Right lobe of liver (tissue), 6 donors: ENCODE measurements at regions not wholly inside any gene's neighbourhood (a gene's known extent, or its start where the extent isn't known, plus 50 kb on each side); places are given as distances from the start of the nearest gene placed in this dataset.

ENCODE experiments used
- ATAC-seq, 4 donors: fragments of 200-7000 bp; cut with Tn5 transposase; one replicate each; pipeline ENCODE4 v1.9.1; 2020; ENCODE audit warnings: mild to moderate bottlenecking in 4 of 4, moderate library complexity in 4 of 4
- DNase-seq, 3 donors: peaks; one replicate each; pipeline ENCODE4 v3.0.0-alpha.2; 2020
- H3K27ac ChIP-seq, 3 donors: fragments of 200-600 bp; one replicate each; pipeline ENCODE4 v1.8.0; 2022
- H3K27me3 ChIP-seq, 2 donors: fragments of 200-600 bp; one replicate each; pipeline ENCODE4 v1.8.0; 2022
- H3K36me3 ChIP-seq, 4 donors: fragments of 200-600 bp; sonication (generic) in 1 of 4; one replicate each; pipeline versions ENCODE4 v1.5.1 to v1.8.0; 2017 to 2022; ENCODE audit warnings: control low read depth in 1 of 4
- H3K4me1 ChIP-seq, 4 donors: fragments of 200-600 bp; sonication (generic) in 1 of 4; one replicate each; pipeline versions ENCODE4 v1.5.1 to v1.8.0; 2017 to 2022; ENCODE audit warnings: control low read depth in 1 of 4
- H3K4me3 ChIP-seq, 3 donors: fragments of 200-600 bp; one replicate each; pipeline ENCODE4 v1.8.0; 2022
- H3K9me3 ChIP-seq, 4 donors: fragments of 200-600 bp; sonication (generic) in 1 of 4; one replicate each; pipeline versions ENCODE4 v1.5.1 to v1.8.0; 2017 to 2022; ENCODE audit warnings: control low read depth in 1 of 4
- CTCF ChIP-seq, 4 donors: fragments of 200-600 bp in 3 of 4; fragments of 450-650 bp in 1 of 4; IDR thresholded peaks; one replicate each; pipeline versions ENCODE4 v1.5.1 to v1.8.0; 2016 to 2022; ENCODE audit warnings: antibody characterized with exemption in 4 of 4, mild to moderate bottlenecking in 2 of 4
- POLR2A ChIP-seq: fragments of 450-650 bp; IDR thresholded peaks from one replicate; pipeline ENCODE4 v1.6.1; 2017; ENCODE audit warnings: antibody characterized with exemption, mild to moderate bottlenecking
- WGBS: methylation state at CpG from one replicate; pipeline ENCODE4 v1.1.6; 2018; ENCODE audit warnings: low coverage, low lambda C conversion rate; ENCODE audit not compliant: insufficient coverage; ENCODE audit errors: missing lambda C conversion rate; 5-methylcytosine and 5-hydroxymethylcytosine counted together
- intact Hi-C, 2 donors: fragments of 100-400 bp; cut with DNase I; formaldehyde crosslinking; loops; one replicate each; pipeline versions ENCODE4 v1.11.2 to v1.14.1; 2022
- donor health status: DM: no; HTN: yes; CAD: no.
- donor health status: DM: no; HTN: no; CAD: no.
- donor health status: DM: no; HTN: no; CAD: no.
- donor health status: DM: no; HTN: yes; CAD: no.
- donor health status: DM: no; HTN: yes; CAD: no.

- Histone ChIP-seq H3K27ac (no peak overlapping the region), H3K9me3 (no peaks in the 10 kb centered on the region), H3K36me3 (no peaks in the 10 kb centered on the region), H3K4me3 (no peak overlapping the region), H3K27me3 (no peaks in the 10 kb centered on the region), H3K4me1 (no peaks in the 10 kb centered on the region)
- ATAC-seq (no peak), DNase-seq (peak in 1 of 3 donors; percentile 5)
- TF ChIP-seq CTCF (IDR thresholded peaks at IDR 0.05), result no peak
- TF ChIP-seq POLR2A, result no peak
- WGBS, result 58% methylated on average over 4 of the region's 17 CpGs
- intact Hi-C loops, result no loop called here
Measured at GRCh38 chr18:78716581-78716980, 263.0 kb upstream of the SALL3 start.

DNA sequence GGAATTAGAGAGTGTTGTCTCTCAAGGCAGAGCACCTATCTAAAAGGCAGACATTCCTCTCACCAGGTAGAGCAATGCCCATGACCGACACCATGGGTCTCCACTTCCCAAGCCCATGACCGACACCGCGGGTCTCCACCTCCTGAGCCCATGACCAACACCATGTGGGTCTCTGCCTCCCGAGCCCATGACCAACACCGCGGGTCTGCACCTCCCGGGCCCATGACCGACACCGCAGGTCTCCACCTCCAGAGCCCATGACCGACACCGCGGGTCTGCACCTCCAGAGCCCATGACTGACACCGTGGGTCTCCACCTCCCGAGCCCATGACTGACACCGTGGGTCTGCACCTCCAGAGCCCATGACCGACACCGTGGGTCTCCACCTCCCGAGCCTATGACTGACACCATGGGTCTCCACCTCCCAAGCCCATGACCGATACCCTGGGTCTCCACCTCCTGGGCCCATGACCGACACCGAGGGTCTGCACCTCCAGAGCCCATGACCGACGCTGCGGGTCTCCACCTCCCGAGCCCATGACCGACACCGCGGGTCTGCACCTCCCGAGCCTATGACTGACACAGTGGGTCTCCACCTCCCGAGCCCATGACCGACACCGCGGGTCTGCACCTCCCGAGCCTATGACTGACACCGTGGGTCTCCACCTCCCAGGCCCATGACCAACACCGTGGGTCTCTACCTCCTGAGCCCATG is 262.4 kb upstream of the SALL3 start:
- H3K36me3 ChIP-seq, result no peaks in the 10 kb centered on the region
- WGBS, result 74% methylated on average over 10 of the region's 37 CpGs

GRCh38 chr18:78717766-78718150 is 261.9 kb upstream of the SALL3 start:
- DNase-seq, result no peak
- 70% methylated on average over 2 of the region's 6 CpGs for WGBS
- TF ChIP-seq CTCF (IDR thresholded peaks at IDR 0.05) (no peak), POLR2A (no peak)

More for the DNA sequence above, 262.4 kb upstream of the SALL3 start:
- Histone ChIP-seq H3K4me3 (no peak overlapping the region), H3K27ac (no peak overlapping the region), H3K27me3 (no peaks in the 10 kb centered on the region), H3K4me1 (no peaks in the 10 kb centered on the region), H3K9me3 (no peaks in the 10 kb centered on the region)
- intact Hi-C loops, result no loop called here
- ATAC-seq (no peak), DNase-seq (peak in 1 of 3 donors; percentile 43)
- no peak for TF ChIP-seq CTCF (IDR thresholded peaks at IDR 0.05)
- no peak for TF ChIP-seq POLR2A

DNA sequence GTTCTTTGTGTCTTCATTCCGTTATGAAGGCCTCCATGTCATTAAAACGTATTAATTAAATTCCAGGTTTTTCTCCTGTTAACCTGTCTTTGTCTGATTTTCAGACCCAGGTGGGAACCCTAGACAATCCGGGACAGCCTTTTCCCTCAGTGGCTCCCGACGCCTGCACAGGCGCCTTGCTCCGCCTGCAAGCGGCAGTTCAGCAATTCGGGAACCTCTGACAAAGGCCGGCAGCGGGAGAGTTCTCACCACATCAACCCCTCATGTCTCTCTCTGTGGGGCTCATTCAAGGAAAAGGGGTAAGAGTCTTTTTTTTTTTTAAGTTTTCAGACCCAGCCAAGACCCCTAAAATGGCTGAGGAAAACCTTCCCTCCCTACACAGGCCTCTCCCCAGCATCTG is 259.8 kb upstream of the SALL3 start:
- TF ChIP-seq CTCF (IDR thresholded peaks at IDR 0.05) (no peak), POLR2A (no peak)
- peak in 1 of 3 donors; percentile 24 for DNase-seq

More at GRCh38 chr18:78717766-78718150, 261.9 kb upstream of the SALL3 start:
- intact Hi-C loops, result no loop called here
- Histone ChIP-seq H3K9me3 (no peaks in the 10 kb centered on the region), H3K27me3 (no peaks in the 10 kb centered on the region), H3K4me3 (no peak overlapping the region), H3K27ac (no peak overlapping the region), H3K4me1 (no peaks in the 10 kb centered on the region), H3K36me3 (no peaks in the 10 kb centered on the region)
- no peak for ATAC-seq

More for the DNA sequence above, 259.8 kb upstream of the SALL3 start:
- 66% methylated on average over 11 of the region's 11 CpGs for WGBS
- H3K4me3 ChIP-seq, result no peak overlapping the region
- H3K9me3 ChIP-seq, result no peaks in the 10 kb centered on the region
- no peaks in the 10 kb centered on the region for H3K27me3 ChIP-seq
- no peaks in the 10 kb centered on the region for H3K4me1 ChIP-seq
- no peak for ATAC-seq
- no peak overlapping the region for H3K27ac ChIP-seq
- intact Hi-C loops, result no loop called here
- H3K36me3 ChIP-seq, result no peaks in the 10 kb centered on the region
